Neural cell (in vitro differentiated cells): ENCODE measurements at regions not wholly inside any gene's neighbourhood (a gene's known extent, or its start where the extent isn't known, plus 50 kb on each side); places are given as distances from the start of the nearest gene placed in this dataset.

Source experiments
- CTCF ChIP-seq: fragments of 450-650 bp; IDR thresholded peaks from 2 replicates; pipeline ENCODE4 v1.5.1; 2014; ENCODE audit warnings: antibody characterized with exemption, mild to moderate bottlenecking, moderate library complexity; ENCODE audit not compliant: poor library complexity, severe bottlenecking
- EP300 ChIP-seq: fragments of 450-650 bp; conservative IDR thresholded peaks from 2 replicates; pipeline ENCODE4 v1.6.1; 2014; ENCODE audit warnings: antibody characterized with exemption, mild to moderate bottlenecking, moderate library complexity; ENCODE audit not compliant: poor library complexity, severe bottlenecking
- EZH2 ChIP-seq: fragments of 200-600, 300-800 bp; shearing (Covaris generic), sonication (generic); IDR thresholded peaks from 2 replicates; pipeline ENCODE4 v1.6.1; 2014; ENCODE audit warnings: antibody characterized with exemption, low read length, borderline replicate concordance, mild to moderate bottlenecking; ENCODE audit not compliant: insufficient read depth, poor library complexity, severe bottlenecking
- REST ChIP-seq: IDR thresholded peaks from 2 replicates; pipeline ENCODE4 v1.6.1; 2012; ENCODE audit warnings: borderline replicate concordance

- TF ChIP-seq CTCF: no peak
- TF ChIP-seq EP300: no peak
- no peak for TF ChIP-seq REST
- TF ChIP-seq EZH2: no peak
Observed at GRCh38 chr11:134537296-134537695, 125.3 kb upstream of the B3GAT1 start.
